ENCODE measurements at regions not wholly inside any gene's neighbourhood (a gene's known extent, or its start where the extent isn't known, plus 50 kb on each side); places are given as distances from the start of the nearest gene placed in this dataset.
A peak's percentile ranks its signal among the peaks of the same experiment; 100 is the strongest.

DNA sequence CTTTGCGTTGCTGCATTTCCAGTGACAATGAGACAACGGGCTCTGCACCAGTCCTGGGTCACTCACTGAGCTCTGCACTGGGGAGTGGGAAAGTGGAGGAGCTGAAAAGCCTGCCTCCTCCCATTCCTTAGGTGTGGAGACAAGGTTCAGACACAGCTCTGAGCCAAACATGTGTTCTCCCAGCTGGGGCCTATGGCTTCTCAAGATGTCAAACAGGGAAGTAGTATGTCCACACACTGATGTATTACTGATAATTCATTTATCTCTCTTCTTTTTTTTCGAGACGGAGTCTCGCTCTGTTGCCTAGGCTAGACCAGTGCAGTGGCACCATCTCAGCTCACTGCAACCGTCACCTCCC is 90.2 kb upstream of the SLC4A7 start:
- Histone ChIP-seq H3K4me3 (no peak overlapping the region), H3K27ac (no peak overlapping the region), H3K9ac (ENCODE audit: insufficient read length) (no peak overlapping the region), H3K9me3 (ENCODE audit: low read depth, low read length) (no peaks in the 10 kb centered on the region), H3K36me3 (ENCODE audit: insufficient read depth, low read length) (no peaks in the 10 kb centered on the region)
- TF ChIP-seq FOXP2 (optimal IDR thresholded peaks at IDR 0.05; ENCODE audit: control extremely low read depth, extremely low read length, insufficient read depth): no peak
- TF ChIP-seq EZH2 (IDR thresholded peaks at IDR 0.05): no peak
- TF ChIP-seq POLR2AphosphoS5 (IDR thresholded peaks at IDR 0.05; ENCODE audit: borderline replicate concordance, low read depth, low read length): no peak
- DNase-seq (ENCODE audit: low read depth, low spot score): no peak

- no peak for DNase-seq (ENCODE audit: low read depth, low spot score)
- H3K9me3 ChIP-seq (ENCODE audit: low read depth, low read length): no peaks in the 10 kb centered on the region
- no peak overlapping the region for H3K9ac ChIP-seq (ENCODE audit: insufficient read length)
- no peak for TF ChIP-seq EZH2 (IDR thresholded peaks at IDR 0.05)
- TF ChIP-seq FOXP2 (optimal IDR thresholded peaks at IDR 0.05; ENCODE audit: control extremely low read depth, extremely low read length, insufficient read depth): no peak
- TF ChIP-seq POLR2AphosphoS5 (IDR thresholded peaks at IDR 0.05; ENCODE audit: borderline replicate concordance, low read depth, low read length): no peak
- H3K4me3 ChIP-seq: no peak overlapping the region
- H3K27ac ChIP-seq: no peak overlapping the region
- H3K36me3 ChIP-seq (ENCODE audit: insufficient read depth, low read length): no peaks in the 10 kb centered on the region
These were observed 89.7 kb upstream of the SLC4A7 start for GRCh38 chr3:27573780-27574437.

DNA sequence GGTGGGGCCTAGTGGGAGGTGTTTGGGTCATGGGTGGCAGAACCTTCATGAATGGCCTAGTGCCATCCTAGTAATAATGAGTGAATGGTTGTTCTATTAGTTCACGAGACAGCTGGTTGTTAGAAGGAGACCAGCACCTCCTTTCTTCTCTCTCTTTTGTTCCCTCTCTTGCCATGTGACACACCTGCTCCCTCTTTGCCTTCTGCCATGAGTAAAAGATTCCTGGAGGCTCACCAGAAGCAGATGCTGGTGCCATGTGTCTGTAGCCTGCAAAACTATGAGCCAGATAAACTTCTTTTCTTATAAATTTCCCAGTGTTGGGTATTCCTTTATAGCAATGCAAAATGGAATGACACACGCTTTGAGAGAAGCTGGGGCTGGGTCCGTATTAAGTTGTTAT is 89.0 kb upstream of the SLC4A7 start:
- Histone ChIP-seq H3K4me3 (no peak overlapping the region), H3K36me3 (ENCODE audit: insufficient read depth, low read length) (no peaks in the 10 kb centered on the region), H3K9me3 (ENCODE audit: low read depth, low read length) (no peaks in the 10 kb centered on the region), H3K27ac (no peak overlapping the region), H3K9ac (ENCODE audit: insufficient read length) (no peak overlapping the region)
- TF ChIP-seq EZH2 (IDR thresholded peaks at IDR 0.05) (no peak), POLR2AphosphoS5 (IDR thresholded peaks at IDR 0.05; ENCODE audit: borderline replicate concordance, low read depth, low read length) (no peak), FOXP2 (optimal IDR thresholded peaks at IDR 0.05; ENCODE audit: control extremely low read depth, extremely low read length, insufficient read depth) (no peak)
- DNase-seq (ENCODE audit: low read depth, low spot score): no peak

- TF ChIP-seq FOXP2 (optimal IDR thresholded peaks at IDR 0.05; ENCODE audit: control extremely low read depth, extremely low read length, insufficient read depth) (no peak), EZH2 (IDR thresholded peaks at IDR 0.05) (no peak), POLR2AphosphoS5 (IDR thresholded peaks at IDR 0.05; ENCODE audit: borderline replicate concordance, low read depth, low read length) (no peak)
- Histone ChIP-seq H3K36me3 (ENCODE audit: insufficient read depth, low read length) (no peaks in the 10 kb centered on the region), H3K9me3 (ENCODE audit: low read depth, low read length) (no peaks in the 10 kb centered on the region), H3K9ac (ENCODE audit: insufficient read length) (no peak overlapping the region), H3K4me3 (no peak overlapping the region), H3K27ac (no peak overlapping the region)
- no peak for DNase-seq (ENCODE audit: low read depth, low spot score)
These were observed 87.2 kb upstream of the SLC4A7 start for GRCh38 chr3:27571345-27571744.

DNA sequence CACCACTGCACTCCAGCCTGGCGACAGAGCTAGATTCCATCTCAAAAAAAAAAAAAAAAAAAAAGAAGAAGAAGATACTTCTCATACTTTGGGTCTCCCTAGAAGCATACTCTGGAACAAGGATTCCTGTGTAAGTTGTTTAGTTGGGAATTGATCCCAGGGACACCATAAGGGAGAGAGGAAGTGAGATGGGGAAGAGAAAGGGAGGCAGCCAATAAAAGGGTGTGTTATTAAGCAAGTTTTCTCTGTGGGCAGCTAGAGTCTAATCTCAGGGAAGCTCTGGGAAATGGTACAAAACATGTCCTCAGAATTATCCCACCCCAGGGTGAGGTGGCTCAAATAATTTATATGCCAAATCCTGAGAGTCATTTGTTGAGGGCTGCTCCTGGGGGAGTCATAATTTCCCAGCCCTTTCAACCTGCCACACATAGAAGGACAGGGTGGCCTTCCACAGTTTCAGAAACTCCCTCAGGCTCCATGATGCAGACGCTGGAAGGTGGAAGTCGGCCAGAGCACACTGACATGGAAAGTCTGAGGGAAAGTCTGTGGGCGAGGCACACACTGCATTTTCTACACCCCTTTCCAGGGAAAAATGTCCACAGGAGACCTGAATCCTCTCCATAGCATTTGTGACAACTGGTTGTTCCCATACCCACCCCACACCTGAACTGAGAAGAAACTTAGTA is 86.4 kb upstream of the SLC4A7 start:
- Histone ChIP-seq H3K27ac (no peak overlapping the region), H3K9ac (ENCODE audit: insufficient read length) (no peak overlapping the region), H3K36me3 (ENCODE audit: insufficient read depth, low read length) (no peaks in the 10 kb centered on the region), H3K9me3 (ENCODE audit: low read depth, low read length) (no peaks in the 10 kb centered on the region), H3K4me3 (no peak overlapping the region)
- no peak for TF ChIP-seq POLR2AphosphoS5 (IDR thresholded peaks at IDR 0.05; ENCODE audit: borderline replicate concordance, low read depth, low read length)
- TF ChIP-seq EZH2 (IDR thresholded peaks at IDR 0.05): no peak
- no peak for TF ChIP-seq FOXP2 (optimal IDR thresholded peaks at IDR 0.05; ENCODE audit: control extremely low read depth, extremely low read length, insufficient read depth)
- no peak for DNase-seq (ENCODE audit: low read depth, low spot score)

GRCh38 chr3:27568393-27568792 is 84.2 kb upstream of the SLC4A7 start:
- Histone ChIP-seq H3K27ac (peak overlapping the region; percentile 10; the same call in 1 of the 2 replicates), H3K9me3 (ENCODE audit: low read depth, low read length) (no peaks in the 10 kb centered on the region), H3K9ac (ENCODE audit: insufficient read length) (no peak overlapping the region), H3K36me3 (ENCODE audit: insufficient read depth, low read length) (no peaks in the 10 kb centered on the region), H3K4me3 (peak overlapping the region; percentile 12; the same call in 1 of the 2 replicates)
- no peak for TF ChIP-seq POLR2AphosphoS5 (IDR thresholded peaks at IDR 0.05; ENCODE audit: borderline replicate concordance, low read depth, low read length)
- no peak for TF ChIP-seq EZH2 (IDR thresholded peaks at IDR 0.05)
- no peak for TF ChIP-seq FOXP2 (optimal IDR thresholded peaks at IDR 0.05; ENCODE audit: control extremely low read depth, extremely low read length, insufficient read depth)
- peak; percentile 59 for DNase-seq (ENCODE audit: low read depth, low spot score)

GRCh38 chr3:27567251-27567650 is 83.1 kb upstream of the SLC4A7 start:
- H3K9ac ChIP-seq (ENCODE audit: insufficient read length): no peak overlapping the region
- no peak for DNase-seq (ENCODE audit: low read depth, low spot score)
- H3K4me3 ChIP-seq: no peak overlapping the region

GRCh38 chr3:27565201-27565852 is 81.1 kb upstream of the SLC4A7 start:
- Histone ChIP-seq H3K4me3 (no peak overlapping the region), H3K27ac (no peak overlapping the region), H3K9ac (ENCODE audit: insufficient read length) (no peak overlapping the region), H3K36me3 (ENCODE audit: insufficient read depth, low read length) (no peaks in the 10 kb centered on the region), H3K9me3 (ENCODE audit: low read depth, low read length) (no peaks in the 10 kb centered on the region)
- DNase-seq (ENCODE audit: low read depth, low spot score): no peak
- TF ChIP-seq POLR2AphosphoS5 (IDR thresholded peaks at IDR 0.05; ENCODE audit: borderline replicate concordance, low read depth, low read length): no peak
- TF ChIP-seq FOXP2 (optimal IDR thresholded peaks at IDR 0.05; ENCODE audit: control extremely low read depth, extremely low read length, insufficient read depth): no peak
- no peak for TF ChIP-seq EZH2 (IDR thresholded peaks at IDR 0.05)

More at GRCh38 chr3:27567251-27567650, 83.1 kb upstream of the SLC4A7 start:
- TF ChIP-seq POLR2AphosphoS5 (IDR thresholded peaks at IDR 0.05; ENCODE audit: borderline replicate concordance, low read depth, low read length): no peak
- no peak for TF ChIP-seq FOXP2 (optimal IDR thresholded peaks at IDR 0.05; ENCODE audit: control extremely low read depth, extremely low read length, insufficient read depth)
- TF ChIP-seq EZH2 (IDR thresholded peaks at IDR 0.05): no peak
- no peaks in the 10 kb centered on the region for H3K9me3 ChIP-seq (ENCODE audit: low read depth, low read length)
- H3K27ac ChIP-seq: no peak overlapping the region
- H3K36me3 ChIP-seq (ENCODE audit: insufficient read depth, low read length): no peaks in the 10 kb centered on the region

Data from SK-N-MC (cell line).